ENCODE measurements at regions not wholly inside any gene's neighbourhood (a gene's known extent, or its start where the extent isn't known, plus 50 kb on each side); places are given as distances from the start of the nearest gene placed in this dataset.
"Not testable (repeated sequence)": the region's sequence is repeated elsewhere in the genome, so short reads cannot be mapped to it uniquely, and the experiment has no call there.

- not testable (repeated sequence) for H3K4me3 ChIP-seq (replicated peaks; ENCODE audit: low read depth, low read length); DNase-seq (ENCODE audit: low read depth)
These were observed 164.5 kb upstream of the CCZ1B start for GRCh38 chr7:6990426-6991152.

GRCh38 chr7:6991169-6991611 is 165.1 kb upstream of the CCZ1B start:
- H3K4me3 ChIP-seq (replicated peaks; ENCODE audit: low read depth, low read length); DNase-seq (ENCODE audit: low read depth): not testable (repeated sequence)

GRCh38 chr7:6991686-6992085 is 165.6 kb upstream of the CCZ1B start:
- H3K4me3 ChIP-seq (replicated peaks; ENCODE audit: low read depth, low read length); DNase-seq (ENCODE audit: low read depth): not testable (repeated sequence)

DNA sequence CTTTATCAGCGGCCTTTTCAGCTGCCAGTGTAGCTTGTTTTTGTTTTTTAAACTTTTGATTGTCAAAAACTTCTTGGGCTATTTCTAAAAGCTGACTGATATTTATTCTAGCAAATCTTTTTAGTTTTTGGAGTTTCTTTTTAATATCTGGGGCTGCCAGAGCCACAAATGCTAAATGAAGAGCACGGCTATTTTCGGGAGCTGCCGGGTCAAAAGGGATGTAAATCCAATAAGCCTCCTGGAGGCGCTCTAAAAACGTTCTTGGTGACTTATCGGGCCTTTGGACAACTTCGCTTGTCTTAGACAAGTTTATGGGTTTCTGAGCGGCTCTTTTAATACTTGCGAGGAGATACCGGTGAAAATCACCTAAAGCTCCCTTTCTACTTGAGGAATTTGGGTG is 166.1 kb upstream of the CCZ1B start:
- DNase-seq (ENCODE audit: low read depth); H3K4me3 ChIP-seq (replicated peaks; ENCODE audit: low read depth, low read length): not testable (repeated sequence)

GRCh38 chr7:6995026-6995425 is 169.0 kb upstream of the CCZ1B start:
- H3K4me3 ChIP-seq (replicated peaks; ENCODE audit: low read depth, low read length); DNase-seq (ENCODE audit: low read depth): not testable (repeated sequence)

- not testable (repeated sequence) for H3K4me3 ChIP-seq (replicated peaks; ENCODE audit: low read depth, low read length); DNase-seq (ENCODE audit: low read depth)
These were observed 169.6 kb upstream of the CCZ1B start for GRCh38 chr7:6995493-6996289.

DNA sequence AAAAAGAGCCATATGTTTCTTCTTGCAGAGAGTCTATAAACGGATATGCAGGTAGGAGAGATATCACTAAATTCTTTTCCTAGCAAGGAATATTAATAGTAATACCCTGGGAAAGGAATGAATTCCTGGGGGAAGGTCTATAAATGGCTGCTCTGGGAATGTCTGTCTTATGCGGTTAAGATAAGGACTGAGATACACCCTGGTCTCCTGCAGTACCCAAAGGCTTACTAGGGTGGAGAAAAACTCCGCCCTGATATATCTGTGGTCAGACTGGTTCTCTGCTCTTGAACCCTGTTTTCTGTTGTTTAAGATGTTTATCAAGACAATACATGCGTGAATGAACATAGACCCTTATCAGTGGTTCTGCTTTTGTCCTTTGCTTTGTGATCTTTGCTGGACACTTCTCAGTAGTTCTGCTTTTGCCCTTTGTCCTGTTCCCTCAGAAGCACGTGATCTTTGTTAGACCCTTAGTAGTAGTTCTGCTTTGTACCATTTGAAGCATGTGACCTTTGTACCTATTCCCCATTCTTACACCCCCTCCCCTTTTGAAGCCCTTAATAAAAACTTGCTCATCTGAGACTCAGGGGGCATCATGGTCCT is 173.1 kb upstream of the CCZ1B start:
- not testable (repeated sequence) for DNase-seq (ENCODE audit: low read depth); H3K4me3 ChIP-seq (replicated peaks; ENCODE audit: low read depth, low read length)

- DNase-seq (ENCODE audit: low read depth), result no peak
- no peak for TF ChIP-seq CTCF (IDR thresholded peaks at IDR 0.05; ENCODE audit: low read length, missing control alignments)
These were observed 176.5 kb upstream of the CCZ1B start for GRCh38 chr7:7002418-7003062.

DNA sequence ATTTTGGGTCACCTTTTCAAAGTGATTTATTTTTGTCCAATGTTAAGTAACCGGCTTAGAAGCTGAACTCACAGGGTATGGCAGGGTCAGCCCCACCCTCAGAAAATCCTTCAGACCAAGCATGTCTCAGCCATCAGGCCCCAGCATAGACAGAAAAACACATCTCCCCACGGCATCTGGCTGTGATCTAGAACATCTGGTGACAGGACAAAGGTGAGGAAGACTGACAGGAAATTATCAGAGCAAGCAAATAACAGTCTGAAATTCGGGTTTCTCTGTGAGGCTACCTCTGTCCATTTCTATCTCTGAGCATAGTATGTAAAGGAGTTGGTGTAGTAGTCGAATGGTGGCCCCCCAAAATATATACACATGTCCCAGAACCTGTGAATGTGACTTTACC is 177.0 kb upstream of the C1GALT1 start:
- no peak overlapping the region for H3K4me3 ChIP-seq (replicated peaks; ENCODE audit: low read depth, low read length)
- DNase-seq (ENCODE audit: low read depth), result no peak
- no peak for TF ChIP-seq CTCF (IDR thresholded peaks at IDR 0.05; ENCODE audit: low read length, missing control alignments)

More at GRCh38 chr7:7002418-7003062, 176.5 kb upstream of the CCZ1B start:
- no peak overlapping the region for H3K4me3 ChIP-seq (replicated peaks; ENCODE audit: low read depth, low read length)

- H3K4me3 ChIP-seq (replicated peaks; ENCODE audit: low read depth, low read length); DNase-seq (ENCODE audit: low read depth): not testable (repeated sequence)
These were observed 176.4 kb upstream of the C1GALT1 start for GRCh38 chr7:7005949-7006348.

DNA sequence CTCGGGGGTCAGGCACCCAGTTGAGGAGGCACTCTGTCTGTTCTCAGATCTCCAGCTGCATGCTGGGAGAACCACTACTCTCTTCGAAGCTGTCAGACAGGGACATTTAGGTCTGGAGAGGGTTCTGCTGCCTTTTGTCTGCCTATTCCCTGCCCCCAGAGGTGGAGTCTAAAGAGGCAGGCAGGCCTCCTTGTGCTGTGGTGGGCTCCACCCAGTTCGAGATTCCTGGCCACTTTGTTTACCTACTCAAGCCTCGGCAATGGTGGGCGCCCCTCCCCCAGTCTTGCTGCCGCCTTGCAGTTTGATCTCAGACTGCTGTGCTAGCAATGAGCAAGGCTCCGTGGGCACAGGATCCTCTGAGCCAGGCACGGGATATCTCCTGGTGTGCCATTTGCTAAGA is 171.1 kb upstream of the C1GALT1 start:
- not testable (repeated sequence) for H3K4me3 ChIP-seq (replicated peaks; ENCODE audit: low read depth, low read length); DNase-seq (ENCODE audit: low read depth)

- not testable (repeated sequence) for H3K4me3 ChIP-seq (replicated peaks; ENCODE audit: low read depth, low read length); DNase-seq (ENCODE audit: low read depth)
These were observed 170.6 kb upstream of the C1GALT1 start for GRCh38 chr7:7011751-7012150.

Measured in fibroblast of pulmonary artery (primary cell).